DOHH2 (cell line): ENCODE measurements at regions not wholly inside any gene's neighbourhood (a gene's known extent, or its start where the extent isn't known, plus 50 kb on each side); places are given as distances from the start of the nearest gene placed in this dataset.

Experiments used
- H3F3A ChIP-seq: fragments of 200-600 bp; sonication (generic), shearing (Covaris generic); 2 replicates; pipeline ENCODE4 v1.6.0; 2016; ENCODE audit warnings: antibody characterized with exemption, mild to moderate bottlenecking; ENCODE audit not compliant: control insufficient read depth, insufficient read depth
- H3K27ac ChIP-seq: fragments of 200-600 bp; sonication (generic); 2 replicates; pipeline ENCODE4 v1.5.1; 2014; ENCODE audit warnings: low read depth, mild to moderate bottlenecking, low read length, moderate library complexity
- H3K27me3 ChIP-seq: fragments of 200-600 bp; sonication (generic); 2 replicates; pipeline ENCODE4 v1.6.1; 2014; ENCODE audit warnings: mild to moderate bottlenecking, low read length, mixed read lengths; ENCODE audit not compliant: control insufficient read depth
- H3K36me3 ChIP-seq: fragments of 200-600 bp; sonication (generic); 2 replicates; pipeline ENCODE4 v1.6.1; 2014; ENCODE audit warnings: mild to moderate bottlenecking, low read length, moderate library complexity, mixed read lengths; ENCODE audit not compliant: control insufficient read depth
- H3K4me1 ChIP-seq: fragments of 200-600 bp; sonication (generic); 2 replicates; pipeline ENCODE4 v1.6.1; 2014; ENCODE audit warnings: mild to moderate bottlenecking, low read length, mixed read lengths; ENCODE audit not compliant: control insufficient read depth
- H3K4me2 ChIP-seq: fragments of 200-600 bp; sonication (generic); 2 replicates; pipeline ENCODE4 v1.6.0; 2014; ENCODE audit warnings: mild to moderate bottlenecking, low read length, moderate library complexity
- H3K4me3 ChIP-seq: fragments of 200-600 bp; sonication (generic); 2 replicates; pipeline ENCODE4 v1.5.1; 2014; ENCODE audit warnings: mild to moderate bottlenecking, low read length, mixed read lengths
- H3K79me2 ChIP-seq: fragments of 200-600 bp; sonication (generic); 2 replicates; pipeline ENCODE4 v1.6.1; 2014; ENCODE audit warnings: mild to moderate bottlenecking, low read length, mixed read lengths; ENCODE audit not compliant: control insufficient read depth
- H3K9me2 ChIP-seq: fragments of 200-600 bp; sonication (generic); replicated peaks from 2 replicates; pipeline ENCODE4 v1.6.1; 2014; ENCODE audit warnings: mild to moderate bottlenecking, low read length, mixed read lengths; ENCODE audit not compliant: control insufficient read depth
- H3K9me3 ChIP-seq: fragments of 200-600 bp; sonication (generic); 2 replicates; pipeline ENCODE4 v1.6.1; 2014; ENCODE audit warnings: antibody characterized with exemption, low read length, mixed read lengths; ENCODE audit not compliant: control insufficient read depth, insufficient read depth
- H4K20me1 ChIP-seq: fragments of 200-600 bp; sonication (generic); 2 replicates; pipeline ENCODE4 v1.6.0; 2014; ENCODE audit warnings: low read depth, mild to moderate bottlenecking, antibody characterized with exemption, low read length, moderate library complexity; ENCODE audit not compliant: control insufficient read depth, insufficient read depth
- EZH2phosphoT487 ChIP-seq: fragments of 200-600 bp; sonication (generic); IDR thresholded peaks from 2 replicates; pipeline ENCODE4 v1.6.1; 2017; ENCODE audit warnings: borderline replicate concordance, mild to moderate bottlenecking, antibody characterized with exemption, low read length, moderate library complexity, mixed read lengths
- TF ChIP-seq, protein P1 (sequence below): fragments of 200-600 bp; sonication (generic); IDR thresholded peaks from one replicate; pipeline ENCODE4 v1.5.1; 2014; ENCODE audit warnings: antibody characterized with exemption, mild to moderate bottlenecking, low read depth, low read length; ENCODE audit not compliant: poor library complexity, severe bottlenecking

DNA sequence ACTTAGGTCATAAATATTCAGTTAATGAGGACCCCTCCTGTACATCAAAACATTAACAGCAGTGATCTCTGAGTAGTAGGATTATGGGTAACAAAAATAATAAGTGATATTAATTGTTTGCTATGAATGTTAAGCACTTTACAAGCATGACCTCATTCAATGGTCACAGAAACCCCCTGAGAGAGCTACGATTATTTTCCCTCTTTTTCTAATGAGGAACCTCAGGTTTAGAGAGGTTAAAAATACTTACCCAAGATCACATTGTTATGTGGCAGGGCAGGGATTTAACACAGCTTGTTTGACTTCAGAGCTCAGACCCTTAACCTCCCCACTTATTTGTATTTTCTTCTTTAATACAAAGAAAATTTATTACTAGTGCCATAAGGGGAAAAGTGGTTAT is 228.2 kb downstream of the TBL1XR1 start:
- Histone ChIP-seq H3K9me2 (no peaks in the 10 kb centered on the region), H4K20me1 (no peaks in the 10 kb centered on the region), H3K27me3 (no peaks in the 10 kb centered on the region), H3K4me1 (no peaks in the 10 kb centered on the region), H3K4me2 (no peak overlapping the region), H3F3A (no peaks in the 10 kb centered on the region), H3K27ac (no peak overlapping the region), H3K36me3 (no peaks in the 10 kb centered on the region), H3K9me3 (no peaks in the 10 kb centered on the region), H3K79me2 (no peaks in the 10 kb centered on the region), H3K4me3 (no peak overlapping the region)
- TF ChIP-seq, protein P1, sequence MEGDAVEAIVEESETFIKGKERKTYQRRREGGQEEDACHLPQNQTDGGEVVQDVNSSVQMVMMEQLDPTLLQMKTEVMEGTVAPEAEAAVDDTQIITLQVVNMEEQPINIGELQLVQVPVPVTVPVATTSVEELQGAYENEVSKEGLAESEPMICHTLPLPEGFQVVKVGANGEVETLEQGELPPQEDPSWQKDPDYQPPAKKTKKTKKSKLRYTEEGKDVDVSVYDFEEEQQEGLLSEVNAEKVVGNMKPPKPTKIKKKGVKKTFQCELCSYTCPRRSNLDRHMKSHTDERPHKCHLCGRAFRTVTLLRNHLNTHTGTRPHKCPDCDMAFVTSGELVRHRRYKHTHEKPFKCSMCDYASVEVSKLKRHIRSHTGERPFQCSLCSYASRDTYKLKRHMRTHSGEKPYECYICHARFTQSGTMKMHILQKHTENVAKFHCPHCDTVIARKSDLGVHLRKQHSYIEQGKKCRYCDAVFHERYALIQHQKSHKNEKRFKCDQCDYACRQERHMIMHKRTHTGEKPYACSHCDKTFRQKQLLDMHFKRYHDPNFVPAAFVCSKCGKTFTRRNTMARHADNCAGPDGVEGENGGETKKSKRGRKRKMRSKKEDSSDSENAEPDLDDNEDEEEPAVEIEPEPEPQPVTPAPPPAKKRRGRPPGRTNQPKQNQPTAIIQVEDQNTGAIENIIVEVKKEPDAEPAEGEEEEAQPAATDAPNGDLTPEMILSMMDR = no peak
- no peak for TF ChIP-seq EZH2phosphoT487

DNA sequence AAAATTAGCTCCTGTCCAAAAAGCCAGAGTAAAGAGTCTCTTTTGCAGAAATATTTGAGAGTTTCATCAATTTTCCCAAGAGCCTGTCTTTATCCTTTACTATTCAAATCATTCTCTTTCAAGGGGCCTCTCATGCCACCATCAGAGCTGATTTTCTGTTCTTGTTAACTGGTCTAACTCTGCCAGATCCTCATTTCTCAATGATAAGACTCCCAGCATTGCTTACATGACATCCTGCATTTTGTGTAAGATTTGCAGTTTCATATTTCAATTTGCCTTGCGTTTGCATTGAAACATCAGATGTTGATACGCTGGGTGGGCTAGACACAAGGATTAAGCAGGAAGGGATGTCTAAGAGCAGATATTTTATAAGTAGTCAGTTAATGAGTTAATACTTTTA is 228.7 kb downstream of the TBL1XR1 start:
- no peaks in the 10 kb centered on the region for H3K27me3 ChIP-seq
- H3K9me2 ChIP-seq = no peaks in the 10 kb centered on the region
- H3K4me1 ChIP-seq = no peaks in the 10 kb centered on the region
- TF ChIP-seq, protein P1 = no peak
- TF ChIP-seq EZH2phosphoT487 = no peak
- H4K20me1 ChIP-seq = no peaks in the 10 kb centered on the region
- H3K27ac ChIP-seq = no peak overlapping the region
- no peak overlapping the region for H3K4me2 ChIP-seq
- H3F3A ChIP-seq = no peaks in the 10 kb centered on the region
- H3K79me2 ChIP-seq = no peaks in the 10 kb centered on the region
- H3K4me3 ChIP-seq = no peak overlapping the region
- no peaks in the 10 kb centered on the region for H3K36me3 ChIP-seq
- no peaks in the 10 kb centered on the region for H3K9me3 ChIP-seq

DNA sequence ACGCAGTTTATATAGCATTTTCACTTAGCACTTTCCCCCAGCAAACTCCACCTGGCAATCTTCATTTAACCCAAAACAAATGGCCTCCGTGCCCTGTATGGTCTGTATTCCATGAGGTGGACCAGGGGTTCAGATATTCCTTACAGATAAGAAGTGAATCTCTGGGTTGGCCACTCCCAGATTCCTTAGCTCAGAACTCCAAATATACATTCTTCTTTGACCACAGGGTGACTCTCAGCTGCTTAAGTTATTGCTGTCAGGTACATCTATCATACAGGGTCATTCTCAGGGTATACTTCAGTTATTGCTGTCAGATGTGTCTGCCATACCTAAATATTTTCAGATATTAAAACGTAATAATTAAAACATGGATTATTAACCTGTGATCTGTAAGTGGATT is 229.8 kb downstream of the TBL1XR1 start:
- H3K36me3 ChIP-seq = no peaks in the 10 kb centered on the region
- no peaks in the 10 kb centered on the region for H3K79me2 ChIP-seq
- no peaks in the 10 kb centered on the region for H3K27me3 ChIP-seq
- H3K9me3 ChIP-seq = no peaks in the 10 kb centered on the region
- H3K27ac ChIP-seq = no peak overlapping the region
- H3K9me2 ChIP-seq = no peaks in the 10 kb centered on the region
- H3F3A ChIP-seq = no peaks in the 10 kb centered on the region
- no peak overlapping the region for H3K4me3 ChIP-seq
- no peaks in the 10 kb centered on the region for H4K20me1 ChIP-seq
- H3K4me1 ChIP-seq = no peaks in the 10 kb centered on the region
- TF ChIP-seq EZH2phosphoT487 = no peak
- TF ChIP-seq, protein P1 = no peak
- no peak overlapping the region for H3K4me2 ChIP-seq

DNA sequence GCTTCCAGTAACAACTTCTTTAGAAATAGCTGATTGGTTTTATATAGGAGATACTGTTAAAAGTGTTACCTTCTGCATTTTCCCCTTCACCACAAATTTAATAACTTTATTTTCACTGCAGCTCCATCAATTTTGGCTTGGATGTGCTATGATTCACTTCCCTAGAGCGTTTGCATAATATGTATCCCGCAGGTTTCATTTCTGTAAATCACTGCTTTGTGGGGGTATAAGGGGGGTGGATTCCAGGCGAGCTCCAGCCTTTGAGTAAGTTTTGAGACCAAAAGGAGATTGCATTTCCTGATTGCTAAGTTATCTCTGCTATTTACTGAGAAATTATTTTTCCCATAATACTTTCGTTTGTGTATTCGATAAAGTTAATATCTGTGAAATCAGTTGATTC is 232.6 kb downstream of the TBL1XR1 start:
- H3K9me2 ChIP-seq = no peaks in the 10 kb centered on the region
- H3F3A ChIP-seq = no peaks in the 10 kb centered on the region
- H3K27ac ChIP-seq = no peak overlapping the region
- no peaks in the 10 kb centered on the region for H3K27me3 ChIP-seq
- no peaks in the 10 kb centered on the region for H4K20me1 ChIP-seq
- TF ChIP-seq, protein P1 = no peak
- no peaks in the 10 kb centered on the region for H3K79me2 ChIP-seq
- no peak overlapping the region for H3K4me3 ChIP-seq
- H3K9me3 ChIP-seq = no peaks in the 10 kb centered on the region
- no peaks in the 10 kb centered on the region for H3K4me1 ChIP-seq
- no peaks in the 10 kb centered on the region for H3K36me3 ChIP-seq
- no peak overlapping the region for H3K4me2 ChIP-seq
